ENCODE measurements at regions not wholly inside any gene's neighbourhood (a gene's known extent, or its start where the extent isn't known, plus 50 kb on each side); places are given as distances from the start of the nearest gene placed in this dataset.

DNA sequence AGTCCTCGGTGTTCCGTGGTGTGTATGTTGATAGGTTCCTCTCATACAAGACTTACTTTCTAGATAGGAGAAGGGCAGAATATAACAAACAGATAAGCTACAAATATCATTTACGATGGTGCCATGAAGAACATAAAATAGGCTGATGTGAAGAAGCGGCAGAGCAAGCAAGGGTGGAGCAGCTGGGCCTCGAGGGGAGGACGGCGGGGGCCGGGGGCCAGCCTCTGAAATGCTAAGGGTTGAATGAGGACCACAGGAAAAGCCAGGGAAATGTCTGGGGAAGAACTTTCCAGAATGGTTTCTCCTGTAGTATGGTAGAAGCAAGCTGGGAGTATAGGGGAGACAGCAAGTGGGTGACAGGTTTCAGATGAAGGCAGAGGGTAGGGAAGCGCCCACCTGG lies 529.5 kb downstream of the LIG4 start:
- no peak for TF ChIP-seq CTCF (conservative IDR thresholded peaks at IDR 0.05; ENCODE audit: low read length)
- TF ChIP-seq EZH2phosphoT487 (IDR thresholded peaks at IDR 0.05; ENCODE audit: borderline replicate concordance) = no peak
